Mesothelial cell of epicardium (in vitro differentiated cells): ENCODE measurements at regions not wholly inside any gene's neighbourhood (a gene's known extent, or its start where the extent isn't known, plus 50 kb on each side); places are given as distances from the start of the nearest gene placed in this dataset.

Source experiments
- DNase-seq, 2 experiments: peaks; one replicate each; pipeline ENCODE4 v3.0.0; 2021; ENCODE audit warnings: low spot score in 2 of 2; ENCODE audit not compliant: unreplicated experiment in 2 of 2
- H3K27ac Mint-ChIP-seq: 2 replicates; pipeline ENCODE4 v1.8.0; 2021; ENCODE audit warnings: mixed read lengths
- H3K27me3 Mint-ChIP-seq: 2 replicates; pipeline ENCODE4 v1.8.0; 2021; ENCODE audit warnings: low read depth, mixed read lengths
- H3K36me3 Mint-ChIP-seq: 2 replicates; pipeline ENCODE4 v1.8.0; 2021; ENCODE audit warnings: mixed read lengths
- H3K4me1 Mint-ChIP-seq: 2 replicates; pipeline ENCODE4 v1.8.0; 2021; ENCODE audit warnings: mixed read lengths
- H3K4me3 Mint-ChIP-seq: 2 replicates; pipeline ENCODE4 v1.8.0; 2021; ENCODE audit warnings: mild to moderate bottlenecking, moderate library complexity, mixed read lengths
- H3K9me3 Mint-ChIP-seq: 2 replicates; pipeline ENCODE4 v1.8.0; 2021; ENCODE audit warnings: mixed read lengths
- TF ChIP-seq, protein P1 (sequence below): fragments of 200-600 bp; sonication (generic); IDR thresholded peaks from one replicate; pipeline ENCODE4 v1.5.0; 2021; ENCODE audit warnings: antibody characterized with exemption; ENCODE audit not compliant: unreplicated experiment

DNA sequence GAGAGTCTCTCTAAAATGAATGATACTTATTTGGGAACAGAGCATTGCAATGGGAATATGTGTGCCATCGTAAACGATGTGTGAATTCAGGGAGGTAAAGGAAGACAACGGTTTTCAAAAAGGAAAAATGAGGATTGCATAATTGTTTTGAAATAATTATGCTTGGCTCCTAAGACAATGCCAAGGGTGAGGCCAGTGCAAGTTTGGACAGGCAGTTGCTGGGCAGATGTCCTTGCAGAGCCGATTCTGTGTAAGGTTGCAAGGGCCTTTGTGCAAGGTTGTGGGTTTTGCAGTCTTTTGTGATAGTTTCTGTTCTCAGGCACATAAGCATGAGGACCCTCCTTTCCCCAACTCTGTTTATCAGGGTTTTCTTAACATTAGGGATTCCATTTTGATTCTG is 70.0 kb upstream of the ZNF236 start:
- TF ChIP-seq, protein P1, sequence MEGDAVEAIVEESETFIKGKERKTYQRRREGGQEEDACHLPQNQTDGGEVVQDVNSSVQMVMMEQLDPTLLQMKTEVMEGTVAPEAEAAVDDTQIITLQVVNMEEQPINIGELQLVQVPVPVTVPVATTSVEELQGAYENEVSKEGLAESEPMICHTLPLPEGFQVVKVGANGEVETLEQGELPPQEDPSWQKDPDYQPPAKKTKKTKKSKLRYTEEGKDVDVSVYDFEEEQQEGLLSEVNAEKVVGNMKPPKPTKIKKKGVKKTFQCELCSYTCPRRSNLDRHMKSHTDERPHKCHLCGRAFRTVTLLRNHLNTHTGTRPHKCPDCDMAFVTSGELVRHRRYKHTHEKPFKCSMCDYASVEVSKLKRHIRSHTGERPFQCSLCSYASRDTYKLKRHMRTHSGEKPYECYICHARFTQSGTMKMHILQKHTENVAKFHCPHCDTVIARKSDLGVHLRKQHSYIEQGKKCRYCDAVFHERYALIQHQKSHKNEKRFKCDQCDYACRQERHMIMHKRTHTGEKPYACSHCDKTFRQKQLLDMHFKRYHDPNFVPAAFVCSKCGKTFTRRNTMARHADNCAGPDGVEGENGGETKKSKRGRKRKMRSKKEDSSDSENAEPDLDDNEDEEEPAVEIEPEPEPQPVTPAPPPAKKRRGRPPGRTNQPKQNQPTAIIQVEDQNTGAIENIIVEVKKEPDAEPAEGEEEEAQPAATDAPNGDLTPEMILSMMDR: no peak
- no peaks in the 10 kb centered on the region for H3K4me1 Mint-ChIP-seq
- no peak overlapping the region for H3K4me3 Mint-ChIP-seq
- no peak overlapping the region for H3K27ac Mint-ChIP-seq
- peaks cover 23% of the 10 kb centered on the region for H3K9me3 Mint-ChIP-seq
- no peaks in the 10 kb centered on the region for H3K27me3 Mint-ChIP-seq
- H3K36me3 Mint-ChIP-seq: peaks cover 10% of the 10 kb centered on the region
- no peak for DNase-seq

DNA sequence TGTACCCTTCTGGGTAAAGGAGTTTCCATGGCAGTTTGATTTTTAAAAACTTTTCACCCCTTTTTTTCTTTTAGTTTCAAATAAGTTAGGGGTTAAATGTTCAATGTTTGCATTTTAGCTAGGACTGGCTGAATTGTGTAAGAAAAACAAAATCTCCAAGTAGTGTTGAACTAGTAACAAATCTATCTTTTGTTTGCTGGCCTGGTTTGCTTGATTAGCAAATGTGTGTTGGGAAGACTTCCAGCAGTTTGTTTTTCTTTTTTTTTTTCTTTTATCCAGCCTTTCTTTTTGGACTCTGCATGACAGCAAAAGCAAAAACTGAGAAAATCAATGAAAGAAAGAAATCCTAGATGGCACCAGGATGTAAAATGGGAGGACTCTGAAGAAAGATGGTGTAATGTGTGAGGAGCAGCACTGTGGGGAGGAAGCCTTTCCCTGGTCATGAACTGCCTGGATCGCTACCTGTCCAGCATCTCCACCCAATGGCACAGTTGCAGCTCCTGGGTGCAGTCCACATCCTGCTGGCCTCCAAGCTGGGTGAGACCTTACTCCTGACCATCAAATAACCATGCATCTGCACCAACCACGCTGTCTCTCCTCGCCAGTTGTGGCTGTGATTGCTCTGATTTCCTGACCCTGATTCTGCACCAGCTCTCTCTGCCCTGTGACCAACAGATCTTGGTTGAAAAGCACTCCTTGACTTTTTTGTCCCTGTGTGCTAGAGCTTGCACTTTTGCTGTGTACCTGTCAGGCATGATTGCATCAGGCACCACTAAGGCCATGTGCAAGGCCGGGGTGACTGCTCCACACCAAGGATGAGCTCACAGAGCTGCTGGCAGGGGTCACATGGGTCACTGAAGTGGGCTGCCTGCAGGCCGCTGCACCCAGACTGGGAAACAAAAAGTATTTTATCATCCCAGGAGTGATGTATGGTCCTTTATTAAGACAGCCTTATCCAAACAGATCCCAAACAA is 71.2 kb upstream of the ZNF236 start:
- DNase-seq: no peak
- H3K4me1 Mint-ChIP-seq: no peaks in the 10 kb centered on the region
- no peak overlapping the region for H3K4me3 Mint-ChIP-seq
- H3K36me3 Mint-ChIP-seq: peaks cover 10% of the 10 kb centered on the region
- H3K27me3 Mint-ChIP-seq: no peaks in the 10 kb centered on the region
- no peak overlapping the region for H3K27ac Mint-ChIP-seq
- H3K9me3 Mint-ChIP-seq: peaks cover 33% of the 10 kb centered on the region
- TF ChIP-seq, protein P1: no peak

DNA sequence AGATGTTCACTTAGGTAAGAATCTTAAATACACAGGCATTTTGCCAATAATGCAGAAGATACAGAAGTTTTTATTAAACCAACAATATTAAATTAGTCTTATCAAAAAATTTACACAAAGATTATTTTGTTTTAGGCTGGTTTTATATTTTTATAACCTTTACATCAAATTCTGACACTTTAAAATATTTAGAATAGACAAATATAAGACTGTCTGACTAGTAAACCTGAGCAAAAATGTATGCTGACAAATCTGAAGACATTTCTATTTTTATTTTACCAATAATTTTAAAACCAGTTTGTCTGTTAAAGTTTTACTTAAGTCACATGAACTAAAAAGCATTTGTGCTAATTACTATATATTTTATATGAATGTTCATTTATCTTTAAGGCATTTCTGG is 72.1 kb upstream of the ZNF236 start:
- Mint-ChIP-seq H3K9me3 (peaks cover 37% of the 10 kb centered on the region), H3K27me3 (no peaks in the 10 kb centered on the region), H3K4me1 (no peaks in the 10 kb centered on the region), H3K27ac (no peak overlapping the region), H3K36me3 (peaks cover 10% of the 10 kb centered on the region), H3K4me3 (no peak overlapping the region)
- DNase-seq: no peak
- TF ChIP-seq, protein P1: no peak

- H3K27me3 Mint-ChIP-seq: no peaks in the 10 kb centered on the region
- TF ChIP-seq, protein P1: no peak
- H3K4me3 Mint-ChIP-seq: no peak overlapping the region
- H3K36me3 Mint-ChIP-seq: peaks cover 10% of the 10 kb centered on the region
- H3K4me1 Mint-ChIP-seq: no peaks in the 10 kb centered on the region
- H3K27ac Mint-ChIP-seq: no peak overlapping the region
- no peak for DNase-seq
- peaks cover 40% of the 10 kb centered on the region for H3K9me3 Mint-ChIP-seq
Measured at GRCh38 chr18:76747676-76748075, 74.7 kb upstream of the ZNF236 start.

GRCh38 chr18:76741346-76741745 is 81.0 kb upstream of the ZNF236 start:
- Mint-ChIP-seq H3K36me3 (no peaks in the 10 kb centered on the region), H3K27ac (no peak overlapping the region), H3K9me3 (peaks cover 12% of the 10 kb centered on the region), H3K27me3 (no peaks in the 10 kb centered on the region), H3K4me1 (peaks cover 2% of the 10 kb centered on the region), H3K4me3 (no peak overlapping the region)
- TF ChIP-seq, protein P1: no peak
- DNase-seq: no peak
